ENCODE measurements at regions not wholly inside any gene's neighbourhood (a gene's known extent, or its start where the extent isn't known, plus 50 kb on each side); places are given as distances from the start of the nearest gene placed in this dataset.

DNA sequence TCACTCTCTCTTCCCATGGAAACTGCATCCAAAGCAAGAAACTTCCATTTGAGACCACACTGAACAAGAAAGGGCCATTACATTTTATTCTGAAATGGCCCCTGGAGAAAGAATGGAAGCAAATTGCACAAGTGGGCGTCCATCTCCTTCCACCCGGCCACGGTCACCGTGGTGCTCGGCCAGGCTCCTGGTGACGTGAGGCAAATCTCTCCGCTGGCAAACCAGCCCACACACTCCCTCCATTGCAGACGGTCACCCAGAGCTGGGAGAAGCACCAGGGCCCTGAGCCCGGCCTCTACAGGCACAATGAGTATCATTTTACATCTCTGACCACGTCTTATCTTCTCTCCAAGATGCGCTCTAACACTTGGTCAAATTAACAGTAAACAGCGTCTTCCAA, 126.1 kb upstream of the FAM20C start:
- TF ChIP-seq, protein P1, sequence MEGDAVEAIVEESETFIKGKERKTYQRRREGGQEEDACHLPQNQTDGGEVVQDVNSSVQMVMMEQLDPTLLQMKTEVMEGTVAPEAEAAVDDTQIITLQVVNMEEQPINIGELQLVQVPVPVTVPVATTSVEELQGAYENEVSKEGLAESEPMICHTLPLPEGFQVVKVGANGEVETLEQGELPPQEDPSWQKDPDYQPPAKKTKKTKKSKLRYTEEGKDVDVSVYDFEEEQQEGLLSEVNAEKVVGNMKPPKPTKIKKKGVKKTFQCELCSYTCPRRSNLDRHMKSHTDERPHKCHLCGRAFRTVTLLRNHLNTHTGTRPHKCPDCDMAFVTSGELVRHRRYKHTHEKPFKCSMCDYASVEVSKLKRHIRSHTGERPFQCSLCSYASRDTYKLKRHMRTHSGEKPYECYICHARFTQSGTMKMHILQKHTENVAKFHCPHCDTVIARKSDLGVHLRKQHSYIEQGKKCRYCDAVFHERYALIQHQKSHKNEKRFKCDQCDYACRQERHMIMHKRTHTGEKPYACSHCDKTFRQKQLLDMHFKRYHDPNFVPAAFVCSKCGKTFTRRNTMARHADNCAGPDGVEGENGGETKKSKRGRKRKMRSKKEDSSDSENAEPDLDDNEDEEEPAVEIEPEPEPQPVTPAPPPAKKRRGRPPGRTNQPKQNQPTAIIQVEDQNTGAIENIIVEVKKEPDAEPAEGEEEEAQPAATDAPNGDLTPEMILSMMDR (IDR thresholded peaks at IDR 0.05; ENCODE audit: insufficient read depth, low read depth, low read length): no peak
- no peak for TF ChIP-seq EZH2 (IDR thresholded peaks at IDR 0.05; ENCODE audit: insufficient read depth, low read length)
